Panc1 (cell line): ENCODE measurements at regions not wholly inside any gene's neighbourhood (a gene's known extent, or its start where the extent isn't known, plus 50 kb on each side); places are given as distances from the start of the nearest gene placed in this dataset.

Source experiments
- POLR2AphosphoS5 ChIP-seq: IDR thresholded peaks from 2 replicates; pipeline ENCODE4 v1.6.1; 2012; ENCODE audit warnings: mild to moderate bottlenecking, low read depth, low read length, moderate library complexity
- TF ChIP-seq, protein P1 (sequence below): fragments of 450-650 bp; IDR thresholded peaks from 2 replicates; pipeline ENCODE4 v1.5.1; 2017; ENCODE audit warnings: mild to moderate bottlenecking
- TF ChIP-seq, protein P2 (sequence below), 2 experiments: IDR thresholded peaks; 2 replicates each; pipeline ENCODE4 v1.6.1; 2011 to 2012; ENCODE audit warnings: low read depth in 2 of 2, control low read depth in 1 of 2, low read length in 1 of 2, mild to moderate bottlenecking in 1 of 2, moderate library complexity in 1 of 2; ENCODE audit not compliant: insufficient read depth in 1 of 2

- TF ChIP-seq, protein P1, sequence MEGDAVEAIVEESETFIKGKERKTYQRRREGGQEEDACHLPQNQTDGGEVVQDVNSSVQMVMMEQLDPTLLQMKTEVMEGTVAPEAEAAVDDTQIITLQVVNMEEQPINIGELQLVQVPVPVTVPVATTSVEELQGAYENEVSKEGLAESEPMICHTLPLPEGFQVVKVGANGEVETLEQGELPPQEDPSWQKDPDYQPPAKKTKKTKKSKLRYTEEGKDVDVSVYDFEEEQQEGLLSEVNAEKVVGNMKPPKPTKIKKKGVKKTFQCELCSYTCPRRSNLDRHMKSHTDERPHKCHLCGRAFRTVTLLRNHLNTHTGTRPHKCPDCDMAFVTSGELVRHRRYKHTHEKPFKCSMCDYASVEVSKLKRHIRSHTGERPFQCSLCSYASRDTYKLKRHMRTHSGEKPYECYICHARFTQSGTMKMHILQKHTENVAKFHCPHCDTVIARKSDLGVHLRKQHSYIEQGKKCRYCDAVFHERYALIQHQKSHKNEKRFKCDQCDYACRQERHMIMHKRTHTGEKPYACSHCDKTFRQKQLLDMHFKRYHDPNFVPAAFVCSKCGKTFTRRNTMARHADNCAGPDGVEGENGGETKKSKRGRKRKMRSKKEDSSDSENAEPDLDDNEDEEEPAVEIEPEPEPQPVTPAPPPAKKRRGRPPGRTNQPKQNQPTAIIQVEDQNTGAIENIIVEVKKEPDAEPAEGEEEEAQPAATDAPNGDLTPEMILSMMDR: no peak
- TF ChIP-seq, protein P2, sequence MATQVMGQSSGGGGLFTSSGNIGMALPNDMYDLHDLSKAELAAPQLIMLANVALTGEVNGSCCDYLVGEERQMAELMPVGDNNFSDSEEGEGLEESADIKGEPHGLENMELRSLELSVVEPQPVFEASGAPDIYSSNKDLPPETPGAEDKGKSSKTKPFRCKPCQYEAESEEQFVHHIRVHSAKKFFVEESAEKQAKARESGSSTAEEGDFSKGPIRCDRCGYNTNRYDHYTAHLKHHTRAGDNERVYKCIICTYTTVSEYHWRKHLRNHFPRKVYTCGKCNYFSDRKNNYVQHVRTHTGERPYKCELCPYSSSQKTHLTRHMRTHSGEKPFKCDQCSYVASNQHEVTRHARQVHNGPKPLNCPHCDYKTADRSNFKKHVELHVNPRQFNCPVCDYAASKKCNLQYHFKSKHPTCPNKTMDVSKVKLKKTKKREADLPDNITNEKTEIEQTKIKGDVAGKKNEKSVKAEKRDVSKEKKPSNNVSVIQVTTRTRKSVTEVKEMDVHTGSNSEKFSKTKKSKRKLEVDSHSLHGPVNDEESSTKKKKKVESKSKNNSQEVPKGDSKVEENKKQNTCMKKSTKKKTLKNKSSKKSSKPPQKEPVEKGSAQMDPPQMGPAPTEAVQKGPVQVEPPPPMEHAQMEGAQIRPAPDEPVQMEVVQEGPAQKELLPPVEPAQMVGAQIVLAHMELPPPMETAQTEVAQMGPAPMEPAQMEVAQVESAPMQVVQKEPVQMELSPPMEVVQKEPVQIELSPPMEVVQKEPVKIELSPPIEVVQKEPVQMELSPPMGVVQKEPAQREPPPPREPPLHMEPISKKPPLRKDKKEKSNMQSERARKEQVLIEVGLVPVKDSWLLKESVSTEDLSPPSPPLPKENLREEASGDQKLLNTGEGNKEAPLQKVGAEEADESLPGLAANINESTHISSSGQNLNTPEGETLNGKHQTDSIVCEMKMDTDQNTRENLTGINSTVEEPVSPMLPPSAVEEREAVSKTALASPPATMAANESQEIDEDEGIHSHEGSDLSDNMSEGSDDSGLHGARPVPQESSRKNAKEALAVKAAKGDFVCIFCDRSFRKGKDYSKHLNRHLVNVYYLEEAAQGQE (IDR thresholded peaks at IDR 0.05; ENCODE audit: insufficient read depth in 1 of 2, low read depth in 2 of 2, low read length in 1 of 2): no peak
- TF ChIP-seq POLR2AphosphoS5: no peak
These were observed 88.6 kb downstream of the CCT6B start for GRCh38 chr17:34872640-34873039.
